D341Med (cell line): ENCODE measurements at regions not wholly inside any gene's neighbourhood (a gene's known extent, or its start where the extent isn't known, plus 50 kb on each side); places are given as distances from the start of the nearest gene placed in this dataset.

Experiments used
- DNase-seq: peaks from one replicate; pipeline ENCODE4 v3.0.0; 2012; ENCODE audit warnings: low spot score

DNA sequence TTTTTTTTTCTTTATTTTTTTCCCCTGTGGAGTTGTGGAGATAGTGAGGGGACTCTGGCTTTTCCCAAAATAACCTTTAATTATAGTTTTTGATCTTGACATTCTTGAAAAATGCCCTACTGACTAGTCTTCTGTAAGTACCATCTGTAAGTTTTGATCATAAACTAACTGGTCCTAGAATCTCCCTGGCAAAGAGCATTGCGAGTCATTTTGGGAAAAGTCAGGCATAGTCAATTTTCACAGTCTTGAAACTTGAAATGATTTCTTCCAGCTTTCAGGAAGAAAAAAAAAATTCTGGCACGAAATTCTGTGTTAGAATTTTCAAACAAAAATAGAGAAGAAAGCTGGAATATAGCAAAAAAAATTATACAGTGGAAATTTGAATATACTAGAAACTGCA, 181.2 kb upstream of the SNX7 start:
- no peak for DNase-seq

DNA sequence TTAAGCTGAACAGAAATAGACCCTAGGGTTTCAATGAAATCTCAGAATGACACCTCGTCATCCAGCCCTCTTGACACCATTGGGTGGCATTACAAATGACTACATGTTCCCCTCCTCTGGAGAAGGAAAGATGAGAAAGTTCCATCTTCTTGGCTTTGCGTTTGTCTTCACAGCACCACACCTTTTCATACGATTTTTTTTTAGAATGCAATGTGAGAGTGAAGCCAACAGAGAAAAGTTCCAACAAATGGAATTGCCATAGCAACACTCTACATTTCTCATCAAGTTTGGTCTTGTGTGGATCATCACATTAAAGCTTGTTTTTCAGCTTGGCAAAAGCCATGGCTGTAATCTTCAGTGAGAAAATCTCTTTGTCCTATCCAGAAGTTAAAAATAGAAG, 183.4 kb upstream of the SNX7 start:
- no peak for DNase-seq

DNA sequence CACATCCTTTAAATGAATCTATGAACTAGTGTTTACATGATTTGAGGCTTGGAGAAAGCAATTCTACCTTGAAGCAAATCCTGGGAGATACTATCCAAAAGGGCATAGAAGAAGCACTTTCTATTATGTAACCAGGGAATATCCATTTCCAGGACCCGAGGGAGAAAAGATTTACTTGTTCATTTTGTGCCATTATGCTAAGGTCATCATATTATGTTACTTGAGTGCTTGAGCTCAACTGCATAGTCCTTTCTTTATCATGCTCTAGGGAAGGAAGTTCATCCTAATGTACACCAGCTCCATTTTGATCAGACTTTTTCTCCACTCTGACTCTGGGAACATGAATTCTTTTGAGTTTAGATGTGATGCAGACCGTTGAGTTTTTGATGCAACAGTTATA, 188.6 kb upstream of the SNX7 start:
- DNase-seq: no peak

DNA sequence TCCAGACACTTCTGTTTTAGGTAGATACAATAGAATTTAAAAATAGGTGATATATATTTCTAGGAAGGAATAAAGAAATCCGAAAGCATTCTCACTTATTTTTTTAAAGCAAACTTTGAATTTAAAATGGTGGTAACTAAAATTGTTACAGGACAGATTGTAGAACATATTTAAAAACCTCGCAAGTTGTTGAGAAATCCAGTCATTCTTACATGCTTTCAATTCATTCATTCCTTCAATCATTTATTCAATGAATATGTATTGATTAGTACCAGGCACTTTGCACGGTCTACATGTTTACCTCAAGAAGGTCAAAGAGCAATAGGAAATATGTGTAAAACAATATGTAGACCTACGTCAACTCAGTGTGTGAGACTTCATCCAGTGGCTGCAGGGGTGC, 189.9 kb upstream of the SNX7 start:
- no peak for DNase-seq

DNA sequence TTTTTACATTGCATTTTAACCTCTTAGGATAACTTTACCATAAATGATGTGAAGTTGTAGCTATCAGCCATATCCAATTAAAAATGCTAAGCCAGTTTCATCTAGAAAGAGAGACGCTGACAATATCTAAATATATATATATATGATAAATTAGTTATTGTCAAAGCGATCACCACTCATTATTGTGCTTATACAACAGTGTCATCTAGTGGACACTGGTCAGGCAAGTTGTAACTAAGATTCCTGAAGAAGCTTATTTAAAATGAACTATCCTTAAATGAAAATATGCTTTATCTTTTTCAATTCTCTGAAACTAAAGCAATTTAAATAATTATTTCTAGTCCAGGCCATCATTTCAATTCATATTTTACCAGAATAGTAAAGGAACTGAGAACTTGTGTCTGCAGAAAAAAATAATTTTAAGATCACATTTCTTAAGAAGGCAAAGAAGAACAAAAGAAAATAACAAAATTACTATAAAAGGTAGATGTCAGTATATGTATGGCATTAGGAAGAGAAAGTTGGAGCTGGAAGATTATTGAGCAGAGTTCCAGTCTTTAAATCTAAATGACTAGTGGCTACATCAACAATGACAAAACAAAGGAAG, 193.3 kb upstream of the SNX7 start:
- DNase-seq: peak; percentile 34

DNA sequence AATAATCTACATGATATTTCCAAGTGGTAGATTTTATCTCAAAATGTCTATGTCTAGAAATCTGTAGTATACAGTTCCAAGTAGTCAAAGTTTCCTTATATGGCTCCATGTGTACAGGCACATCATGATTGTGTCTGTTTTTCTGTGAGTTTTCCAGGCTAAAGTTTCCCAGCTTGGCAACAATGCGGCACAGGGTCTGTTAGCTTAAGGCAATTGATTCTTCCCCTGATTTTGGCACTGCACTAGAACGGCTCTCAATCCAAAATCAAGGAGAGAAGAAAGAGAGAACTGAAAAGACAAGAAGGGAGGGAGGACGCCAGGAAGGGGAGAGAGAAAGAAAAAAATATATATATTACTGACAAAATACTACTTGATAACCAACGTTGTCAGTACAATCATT, 193.9 kb upstream of the SNX7 start:
- DNase-seq: no peak

DNA sequence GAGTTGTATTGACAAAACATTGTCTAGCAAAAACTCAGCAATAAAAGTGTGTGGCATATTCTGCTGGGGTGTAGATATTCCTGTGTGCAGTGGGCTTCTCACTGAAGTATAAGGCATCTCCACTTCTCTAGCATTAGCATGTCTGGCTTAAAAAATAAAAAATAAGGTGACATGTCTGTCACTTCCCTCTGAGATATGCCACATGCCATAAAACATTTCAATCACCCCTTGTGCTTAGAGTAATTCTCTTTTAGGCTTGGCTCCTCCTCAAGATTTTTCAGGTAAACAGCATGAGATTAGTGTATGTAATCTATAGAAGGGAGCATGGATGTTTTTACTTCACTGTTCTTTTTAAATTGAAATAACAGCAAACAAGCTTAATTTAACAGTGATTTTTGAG, 194.4 kb upstream of the SNX7 start:
- no peak for DNase-seq

DNA sequence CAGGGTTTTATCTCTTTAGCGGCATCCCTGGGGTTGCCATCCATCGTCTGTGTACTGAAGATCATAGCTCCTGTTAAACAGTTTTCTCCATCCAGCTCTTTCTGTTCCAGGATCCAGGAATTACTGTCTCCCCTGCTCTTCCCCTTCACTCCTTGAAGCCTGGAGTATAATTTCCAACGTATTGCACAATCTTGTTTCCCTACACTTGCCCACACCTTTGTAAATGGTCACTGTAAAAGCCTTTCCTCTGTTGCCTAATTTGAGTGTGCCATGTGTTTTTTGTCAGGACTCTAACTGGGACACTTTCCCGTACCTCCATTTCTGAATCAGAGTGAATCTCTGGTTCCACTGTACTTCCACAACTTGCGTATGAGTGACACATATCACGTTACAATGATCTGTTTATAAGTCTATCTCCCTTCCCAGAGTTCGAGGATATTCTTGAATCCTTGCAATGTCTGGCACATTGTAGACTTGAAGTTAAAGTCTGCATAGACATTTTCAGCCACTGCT, 199.6 kb upstream of the SNX7 start:
- no peak for DNase-seq

DNA sequence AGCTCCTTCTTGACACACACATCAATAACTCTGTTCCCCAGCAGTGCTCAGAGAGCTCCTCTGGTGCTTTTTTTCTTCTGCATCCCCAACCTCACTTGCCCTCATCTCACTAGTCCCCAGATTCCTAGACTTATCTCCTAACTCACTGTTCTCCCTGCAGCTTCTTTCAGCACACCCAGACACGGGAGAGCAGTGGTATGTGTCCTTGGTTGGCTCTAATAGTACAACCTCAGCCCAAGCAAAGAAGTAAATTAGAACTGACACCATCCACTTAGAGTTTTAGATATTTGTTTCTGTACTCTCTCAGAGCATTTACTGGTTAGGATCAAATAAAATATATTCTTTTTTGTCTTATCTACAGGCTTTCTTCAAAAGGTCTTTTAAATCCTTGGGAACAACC, 201.4 kb upstream of the SNX7 start:
- no peak for DNase-seq

DNA sequence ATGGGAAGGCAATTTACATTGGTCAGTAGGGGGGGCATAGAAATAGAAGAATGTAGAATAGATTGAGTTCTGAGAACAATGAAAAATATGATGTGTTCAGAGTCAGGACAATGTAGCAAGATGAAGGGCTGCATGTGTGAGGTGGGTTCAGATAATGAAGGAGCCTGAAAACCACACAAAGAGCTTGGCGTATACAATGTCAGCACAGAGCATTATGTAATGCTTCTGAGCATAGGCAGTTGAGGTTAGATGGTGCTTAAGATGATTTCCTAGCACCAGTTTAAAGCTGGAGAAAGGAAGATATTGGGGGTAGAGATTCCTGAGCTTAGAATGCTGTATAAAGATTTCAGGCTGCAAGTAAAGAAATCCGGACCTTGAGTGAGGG, 202.0 kb upstream of the SNX7 start:
- DNase-seq: no peak

DNA sequence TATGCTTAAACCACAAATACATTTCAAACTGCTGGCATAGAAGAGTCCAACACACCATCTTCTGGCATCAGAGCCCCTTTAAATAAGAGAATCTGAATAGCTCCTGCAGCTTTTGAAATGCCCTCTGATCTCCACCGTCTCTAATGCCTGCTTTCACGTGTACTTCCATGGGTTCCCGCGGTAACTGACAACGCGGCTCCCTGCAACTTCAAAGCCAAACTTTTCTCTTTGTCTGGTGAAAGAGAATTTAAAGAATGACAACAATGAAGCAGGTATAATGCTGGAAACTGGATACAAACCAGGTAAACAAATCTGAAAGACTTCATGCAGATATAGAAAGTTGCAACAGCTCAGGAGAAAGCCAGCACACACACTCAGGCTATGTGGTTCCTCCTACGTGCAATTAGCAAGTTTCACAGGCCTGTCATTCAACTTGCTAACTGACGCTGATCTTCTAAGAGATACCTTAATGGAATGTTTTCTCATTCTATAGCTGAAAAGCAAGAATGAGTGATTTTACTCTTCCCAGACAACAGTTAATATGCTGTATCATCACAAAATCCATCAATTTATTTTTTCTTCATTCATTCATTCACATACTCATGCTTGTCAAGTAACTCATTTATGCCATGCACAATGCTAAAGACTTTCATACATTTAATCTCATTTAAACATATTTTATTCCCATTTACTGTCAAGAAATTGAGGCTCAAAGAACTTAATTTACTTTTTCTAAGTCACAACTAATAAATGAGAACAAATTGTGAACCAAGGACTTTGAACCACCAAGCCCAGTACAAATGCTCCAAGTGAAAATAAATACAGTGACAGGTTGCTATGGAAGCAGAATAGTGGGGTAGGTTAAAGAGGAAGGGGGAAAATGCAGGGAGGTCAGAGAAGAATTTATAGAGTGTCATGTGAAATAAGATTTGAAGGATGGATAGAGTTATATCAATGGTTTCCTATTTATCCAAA, 202.7 kb upstream of the SNX7 start:
- DNase-seq: no peak

DNA sequence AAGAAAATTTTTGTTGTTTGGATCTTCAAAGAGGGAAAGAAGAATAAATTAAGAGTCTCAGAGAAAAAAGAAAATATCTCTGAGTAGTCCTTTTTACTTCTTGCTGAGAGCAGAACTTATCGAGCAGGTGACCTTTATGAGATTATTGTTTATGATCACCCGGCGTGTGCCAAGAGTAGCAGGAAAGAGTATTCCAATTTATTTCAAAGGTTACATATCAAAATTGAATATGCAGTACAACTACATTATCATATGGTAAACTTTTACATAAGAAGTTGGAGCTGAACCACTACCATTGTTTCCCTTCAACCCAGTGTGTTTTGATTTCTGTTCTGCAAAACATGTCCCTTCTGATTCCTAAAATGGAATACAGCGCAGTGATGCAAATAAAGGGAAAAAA, 204.3 kb upstream of the SNX7 start:
- DNase-seq: no peak

DNA sequence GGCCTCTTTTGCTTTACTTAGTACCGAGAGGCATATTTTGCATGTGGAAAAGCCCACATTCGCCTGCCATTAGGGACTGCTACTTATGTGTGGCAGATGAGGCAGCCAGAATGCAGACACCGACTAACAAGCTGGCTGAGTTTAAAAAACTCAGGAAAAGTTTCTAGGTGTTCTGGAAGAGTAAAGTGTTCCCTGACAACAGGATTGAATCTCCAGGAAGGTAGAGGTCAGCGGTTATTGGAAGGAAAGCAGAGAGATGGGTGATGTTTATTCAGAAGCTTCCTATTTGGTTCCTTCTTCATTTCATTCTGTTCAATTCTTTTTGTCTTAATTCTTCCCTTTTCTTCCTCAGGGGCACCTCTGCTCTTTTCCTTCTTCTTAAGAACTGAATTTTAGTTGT, 206.9 kb upstream of the SNX7 start:
- no peak for DNase-seq

DNA sequence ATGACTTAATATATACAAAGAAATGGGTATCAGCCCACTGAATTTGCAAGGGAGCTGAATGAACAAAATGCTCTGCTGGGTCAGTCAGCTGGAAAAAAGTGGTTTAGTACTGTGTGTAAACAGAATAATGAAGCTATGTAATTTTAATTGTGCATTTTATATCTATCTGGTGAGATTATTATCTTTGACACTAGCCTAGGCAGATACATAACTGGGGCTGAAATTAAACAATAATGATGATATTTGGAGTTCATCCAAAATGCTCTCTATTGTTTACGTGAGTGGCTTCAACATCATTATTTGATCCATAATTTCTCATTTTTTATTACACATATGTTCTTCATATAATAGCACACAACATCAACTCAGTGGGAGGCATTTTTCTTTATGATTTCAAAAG, 208.5 kb upstream of the SNX7 start:
- DNase-seq: no peak

DNA sequence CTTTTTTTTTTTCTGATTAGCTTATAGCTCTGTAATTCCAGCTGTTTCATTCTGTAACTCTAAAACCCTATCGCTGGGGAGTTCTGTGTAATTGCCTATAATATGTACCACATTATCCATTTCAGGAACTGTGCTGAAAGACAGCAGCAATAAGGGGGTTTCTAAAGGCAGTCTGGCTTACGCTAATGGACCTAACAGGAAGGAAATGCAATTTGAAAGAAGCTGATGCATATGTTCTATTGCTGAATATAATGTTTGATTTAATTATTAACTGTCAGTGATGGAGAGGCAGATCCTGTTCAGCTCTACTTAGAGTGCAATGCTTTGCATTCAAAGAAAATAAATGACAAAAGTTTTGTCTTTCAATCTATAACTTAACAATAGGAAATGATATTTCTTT, 209.4 kb upstream of the SNX7 start:
- no peak for DNase-seq

DNA sequence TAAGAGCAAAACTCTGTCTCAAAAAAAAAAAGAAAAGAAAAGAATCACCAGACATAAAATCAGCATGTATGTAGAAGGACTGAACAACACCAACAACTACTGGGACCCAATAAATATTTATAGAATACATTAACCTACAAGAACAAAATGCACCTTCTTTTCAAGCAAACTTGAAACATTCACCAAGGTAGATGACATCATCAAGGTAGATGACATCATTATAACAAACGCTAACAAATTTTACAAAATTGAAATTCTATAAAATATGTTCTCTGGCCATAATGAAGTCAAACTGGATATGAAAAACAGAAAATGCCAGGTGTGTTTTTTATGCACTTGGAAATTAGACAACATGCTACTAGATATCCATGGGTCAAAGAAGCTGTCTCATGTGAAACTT, 220.2 kb upstream of the SNX7 start:
- no peak for DNase-seq

DNA sequence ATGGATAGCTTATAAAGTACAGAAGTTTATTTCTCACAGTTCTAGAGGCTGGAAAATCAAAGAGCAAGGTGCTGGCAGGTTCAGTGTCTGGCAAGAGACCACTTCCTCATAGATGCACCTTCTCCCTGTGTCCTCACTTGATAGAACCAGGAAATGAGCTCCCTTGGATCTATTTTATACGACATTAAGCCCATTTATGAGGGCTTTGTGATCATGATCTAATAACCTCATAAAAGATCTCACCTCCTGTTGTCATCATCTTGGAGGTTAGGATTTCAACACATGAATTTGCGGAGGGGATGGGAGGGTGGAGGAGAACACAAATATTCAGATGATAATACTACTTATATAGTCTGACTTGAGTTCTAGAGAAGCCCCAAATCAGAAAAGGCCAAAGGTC, 222.1 kb upstream of the SNX7 start:
- no peak for DNase-seq

DNA sequence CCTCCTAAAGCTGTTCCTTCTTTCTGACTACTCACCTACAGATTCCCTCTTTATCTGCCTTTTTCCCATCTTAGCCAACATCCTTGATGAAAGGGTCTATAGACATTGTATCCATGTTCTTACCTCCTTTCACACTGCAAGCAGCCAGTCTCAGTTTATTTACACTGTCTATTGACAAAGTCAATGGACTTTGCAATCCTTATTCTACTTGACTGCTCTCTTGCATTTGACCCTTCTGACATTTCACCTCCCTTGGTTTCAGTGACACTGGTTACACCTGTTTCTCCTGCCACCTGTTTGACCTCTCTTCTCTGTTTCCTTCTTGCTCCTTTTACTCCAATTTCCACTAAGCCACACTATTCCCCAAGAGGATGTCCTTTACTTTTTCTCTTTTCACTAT, 224.0 kb upstream of the SNX7 start:
- DNase-seq: no peak

DNA sequence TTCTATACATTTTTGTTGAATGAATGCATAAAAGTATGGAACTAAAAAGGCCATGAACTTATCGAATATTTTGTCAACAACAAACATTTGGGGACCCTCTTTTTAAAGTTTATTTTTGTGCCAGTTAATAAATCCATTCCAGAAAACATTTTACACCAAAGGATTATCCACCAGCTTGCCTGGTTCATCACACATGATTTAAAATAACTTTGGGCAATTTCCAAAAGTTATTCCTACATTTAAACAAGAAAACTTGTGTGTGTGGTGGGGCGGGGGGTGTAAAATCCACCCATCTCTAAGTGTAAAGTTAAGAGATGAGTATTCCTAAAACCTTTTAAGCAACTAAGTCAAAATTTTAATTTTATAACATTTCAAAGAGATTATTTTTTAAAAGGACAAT, 224.5 kb upstream of the SNX7 start:
- no peak for DNase-seq

DNA sequence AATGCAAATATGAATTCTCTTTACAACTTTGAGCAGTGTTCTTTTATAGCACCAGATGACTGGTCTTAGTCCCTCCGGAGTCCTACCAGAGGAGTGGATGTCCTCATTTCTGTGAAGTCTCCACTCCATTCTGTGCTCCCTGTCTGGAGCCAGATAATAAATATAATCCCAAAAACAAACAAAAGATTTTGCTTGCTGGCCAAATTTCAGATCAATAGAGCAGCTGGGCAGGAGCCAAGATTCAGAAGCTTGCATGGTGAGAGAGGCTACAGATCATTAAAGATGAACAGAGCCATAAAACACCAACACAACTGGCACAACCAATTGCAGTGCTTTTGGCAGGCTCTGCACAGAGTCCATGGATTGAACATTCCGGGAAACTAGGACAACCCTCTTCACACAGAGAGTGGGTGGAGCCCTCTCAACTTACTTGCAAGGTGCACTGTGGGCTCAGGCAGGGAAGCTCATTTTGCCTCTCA, 231.5 kb upstream of the SNX7 start:
- peak; percentile 36 for DNase-seq

DNA sequence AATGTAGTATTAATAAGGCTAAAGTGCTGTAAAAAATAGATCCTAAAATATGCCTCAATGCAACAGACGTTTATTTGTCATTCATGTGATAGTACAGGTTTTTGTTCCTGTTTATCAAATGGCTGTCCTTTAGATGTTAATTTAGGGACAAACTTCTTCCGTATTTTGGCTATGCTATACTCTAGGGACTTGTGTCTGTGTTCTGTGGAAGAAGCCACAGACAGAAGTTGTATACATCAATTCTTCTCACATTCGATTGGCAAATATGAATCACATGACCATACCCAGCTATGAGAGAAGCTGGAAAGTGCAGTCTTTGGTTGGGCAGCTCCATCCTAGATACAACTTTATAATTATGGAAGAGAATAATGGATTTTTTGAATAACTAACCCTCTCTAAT, 232.7 kb upstream of the SNX7 start:
- DNase-seq: no peak

DNA sequence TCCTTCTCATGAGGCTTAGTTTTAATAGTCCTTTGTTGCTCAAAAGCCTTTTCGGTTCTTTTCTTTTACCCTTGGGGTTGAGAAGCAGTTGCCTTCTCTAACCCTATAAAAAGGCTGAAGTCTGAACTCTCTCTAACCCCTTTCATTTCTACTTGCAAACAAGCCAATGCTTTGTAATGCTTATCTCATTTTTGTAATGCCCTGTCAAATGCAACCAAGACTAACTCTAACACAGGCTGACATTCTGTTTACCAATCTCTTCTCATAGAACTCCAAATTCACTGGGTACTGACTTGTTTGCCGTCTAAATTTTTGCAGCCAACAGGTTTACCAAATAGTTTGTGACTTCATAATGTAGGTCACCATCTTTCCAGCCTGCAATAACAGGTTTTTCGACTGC, 233.9 kb upstream of the SNX7 start:
- no peak for DNase-seq

DNA sequence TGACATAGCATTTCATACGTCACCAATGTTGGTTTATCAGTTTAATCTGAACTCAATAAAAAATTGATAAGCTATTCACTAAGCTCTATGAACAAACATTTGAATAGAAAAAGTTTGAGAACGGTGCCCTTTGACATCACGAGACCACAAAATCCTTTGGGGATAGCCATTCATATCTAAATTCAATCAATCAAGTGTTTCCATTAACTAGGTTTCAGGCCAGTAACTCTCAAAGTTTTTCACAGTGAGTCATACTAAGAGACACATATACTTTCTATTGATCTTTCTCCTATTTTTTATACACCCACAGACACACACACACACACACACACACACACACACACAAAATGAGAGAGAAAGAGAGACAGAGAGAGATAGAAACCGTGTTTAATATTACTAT, 235.4 kb upstream of the SNX7 start:
- no peak for DNase-seq

DNA sequence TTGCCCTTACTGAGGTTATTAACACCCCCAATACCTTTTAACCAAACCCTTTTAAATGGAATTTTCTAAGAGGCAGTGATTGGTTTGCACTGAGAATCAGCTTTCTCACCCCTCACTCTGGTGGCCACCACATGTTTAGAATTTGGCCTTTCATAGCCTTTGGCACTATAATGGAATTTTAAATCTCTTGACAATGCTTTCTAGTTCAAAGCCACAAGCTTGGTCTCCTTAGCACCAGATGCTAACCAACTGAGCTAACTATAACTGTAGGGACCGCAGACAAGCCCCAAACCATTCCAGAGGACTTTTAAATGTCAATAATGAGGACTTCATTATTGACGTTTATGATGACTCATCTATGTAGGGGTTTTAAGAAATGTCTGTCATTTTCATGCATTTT, 238.7 kb upstream of the SNX7 start:
- DNase-seq: no peak
